Left colon (tissue), 2 donors: ENCODE measurements at regions not wholly inside any gene's neighbourhood (a gene's known extent, or its start where the extent isn't known, plus 50 kb on each side); places are given as distances from the start of the nearest gene placed in this dataset.

Source experiments
- ATAC-seq: fragments of 200-7000 bp; cut with Tn5 transposase; one replicate; pipeline ENCODE4 v1.9.1; 2020; ENCODE audit warnings: mild to moderate bottlenecking, moderate library complexity
- DNase-seq, 2 donors: peaks; one replicate each; pipeline ENCODE4 v3.0.0-alpha.2; 2020
- intact Hi-C, 2 donors: fragments of 100-400 bp; cut with DNase I in 1 of 2; cut with micrococcal nuclease in 1 of 2; formaldehyde crosslinking; loops; one replicate each; pipeline versions ENCODE4 v1.11.2 to v1.14.0; 2022; cut with DNase I, micrococcal nuclease
- donor health status: DM: no; HTN: no; CAD: no.
- donor health status: DM: yes; HTN: yes; CAD: no.

- DNase-seq (no peak), ATAC-seq (no peak)
- intact Hi-C loops = no loop called here
Observed at GRCh38 chr9:134239939-134240338, 75.6 kb upstream of the RNU6ATAC start.

DNA sequence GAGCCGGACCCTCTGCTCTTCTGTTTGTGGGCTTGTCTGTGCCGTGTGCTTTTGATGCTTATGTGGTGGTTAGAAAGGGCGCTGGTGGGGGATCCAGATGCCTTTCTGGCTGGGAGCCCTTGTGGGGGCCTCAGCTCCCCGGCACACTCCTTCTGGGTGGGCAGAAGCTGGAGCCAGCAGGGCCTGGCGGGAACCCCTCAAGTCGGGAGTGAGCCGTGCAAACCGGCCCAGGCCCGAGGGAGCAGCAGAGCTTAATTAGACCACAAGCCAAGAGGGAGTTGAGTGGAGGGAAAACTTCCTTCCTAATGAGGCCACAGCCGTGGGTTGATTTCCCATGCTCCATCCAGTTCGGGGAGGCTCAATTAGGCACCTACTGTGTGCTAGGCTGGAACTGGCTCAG lies 76.0 kb upstream of the RNU6ATAC start:
- ATAC-seq (no peak), DNase-seq (no peak)
- intact Hi-C loops = no loop called here

- ATAC-seq (no peak), DNase-seq (no peak)
- intact Hi-C loops = no loop called here
Observed at GRCh38 chr9:134242706-134243105, 78.3 kb upstream of the RNU6ATAC start.

DNA sequence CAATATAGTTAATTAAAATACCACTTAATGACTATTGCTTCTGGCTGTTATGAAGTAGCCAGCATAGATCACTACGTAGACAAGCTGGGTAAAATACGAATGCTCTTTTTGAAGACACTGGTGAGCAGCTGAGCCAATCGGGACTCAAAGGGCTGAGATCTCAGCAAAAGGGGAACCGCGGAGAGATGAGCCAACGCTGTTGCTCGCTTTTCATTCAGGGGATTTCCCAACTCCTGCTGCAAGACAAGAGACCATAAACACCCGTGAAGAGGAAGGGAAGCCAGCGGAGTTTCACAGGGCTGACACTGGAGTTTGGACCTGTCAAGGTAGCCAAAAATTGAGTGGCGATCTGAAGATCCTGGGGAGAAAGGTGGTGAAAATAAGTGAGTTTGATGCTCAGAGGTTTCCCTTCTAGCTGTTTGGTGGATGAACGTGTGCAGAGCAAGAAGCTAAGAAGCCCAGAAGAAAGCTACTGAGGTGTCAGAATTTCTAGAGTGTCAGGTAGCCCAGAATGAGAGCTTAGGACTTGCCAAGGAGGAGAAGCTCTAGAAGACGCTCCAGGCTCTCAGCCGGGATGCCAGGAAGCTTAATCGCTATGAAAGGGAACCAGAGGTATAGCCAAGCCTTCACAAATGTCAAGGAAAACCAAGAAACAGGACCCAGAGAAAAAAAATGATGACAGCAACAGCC lies 79.6 kb upstream of the RNU6ATAC start:
- intact Hi-C loops = no loop called here
- DNase-seq (peak in 1 of 2 donors; percentile 32), ATAC-seq (peak; percentile 47)

DNA sequence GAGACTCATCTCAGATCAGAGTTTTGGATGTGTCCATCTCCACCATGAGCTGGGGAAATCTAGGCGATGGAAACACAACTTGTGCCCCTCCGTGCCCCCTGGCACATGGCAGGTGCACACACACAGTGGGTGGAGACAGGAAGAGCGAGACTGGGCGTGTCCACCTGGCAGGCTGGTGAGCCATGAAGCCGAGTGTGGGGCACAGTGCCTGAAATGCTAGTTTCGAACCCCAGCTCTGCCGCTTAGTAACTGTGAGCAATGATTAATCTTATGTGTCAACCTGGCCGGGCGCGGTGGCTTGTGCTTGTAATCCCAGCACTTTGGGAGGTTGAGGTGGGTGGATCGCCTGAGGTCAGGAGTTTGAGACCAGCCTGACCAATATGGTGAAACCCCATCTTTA lies 80.8 kb upstream of the RNU6ATAC start:
- intact Hi-C loops = no loop called here
- DNase-seq (no peak), ATAC-seq (no peak)

- intact Hi-C loops = no loop called here
- no peak for DNase-seq
- ATAC-seq = no peak
Observed at GRCh38 chr9:134247918-134248631, 78.2 kb upstream of the RXRA start.

- DNase-seq (no peak), ATAC-seq (no peak)
- intact Hi-C loops = no loop called here
Observed at GRCh38 chr9:134251296-134252069, 74.8 kb upstream of the RXRA start.

DNA sequence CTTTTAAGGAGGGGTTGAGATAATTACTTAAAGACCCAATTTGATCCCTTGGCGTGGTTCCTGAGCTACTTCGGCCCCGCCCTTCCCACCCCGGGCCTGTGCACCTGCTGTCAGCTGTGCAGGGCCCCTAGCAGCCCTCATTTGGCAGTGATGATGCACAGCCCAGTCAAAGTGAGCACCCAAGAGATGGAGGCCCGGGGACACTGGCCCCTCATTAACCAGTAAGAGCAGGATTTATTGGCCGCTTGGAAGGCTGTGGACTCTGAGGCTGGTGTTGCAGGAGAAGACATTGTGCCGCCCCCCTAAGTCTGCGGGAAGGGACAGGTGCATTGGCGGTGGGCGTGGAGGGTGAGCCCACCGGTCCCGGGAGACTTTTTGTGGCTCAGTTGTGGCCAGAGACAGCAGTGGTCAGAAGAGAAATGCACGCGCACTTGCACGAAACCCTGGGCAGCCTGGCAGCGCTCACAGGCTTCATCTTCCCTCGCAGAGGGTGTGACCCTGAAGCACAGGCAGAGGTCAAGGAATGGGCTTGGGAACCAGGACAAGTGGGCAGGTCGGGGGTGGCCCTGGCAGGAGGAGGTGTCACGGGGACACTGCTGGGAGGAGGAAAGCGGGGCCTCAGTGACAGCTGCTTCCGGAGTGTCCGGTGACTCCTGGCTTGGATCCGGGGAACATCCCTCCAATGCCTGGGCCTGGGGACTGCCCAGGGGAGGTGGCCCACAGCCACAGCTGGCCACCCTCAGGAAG lies 74.0 kb upstream of the RXRA start:
- intact Hi-C loops = no loop called here
- ATAC-seq = no peak
- no peak for DNase-seq

GRCh38 chr9:134253606-134254205 lies 72.5 kb upstream of the RXRA start:
- DNase-seq (no peak), ATAC-seq (no peak)
- intact Hi-C loops = no loop called here

GRCh38 chr9:134258332-134258731 lies 67.9 kb upstream of the RXRA start:
- DNase-seq (no peak), ATAC-seq (no peak)
- intact Hi-C loops = no loop called here

DNA sequence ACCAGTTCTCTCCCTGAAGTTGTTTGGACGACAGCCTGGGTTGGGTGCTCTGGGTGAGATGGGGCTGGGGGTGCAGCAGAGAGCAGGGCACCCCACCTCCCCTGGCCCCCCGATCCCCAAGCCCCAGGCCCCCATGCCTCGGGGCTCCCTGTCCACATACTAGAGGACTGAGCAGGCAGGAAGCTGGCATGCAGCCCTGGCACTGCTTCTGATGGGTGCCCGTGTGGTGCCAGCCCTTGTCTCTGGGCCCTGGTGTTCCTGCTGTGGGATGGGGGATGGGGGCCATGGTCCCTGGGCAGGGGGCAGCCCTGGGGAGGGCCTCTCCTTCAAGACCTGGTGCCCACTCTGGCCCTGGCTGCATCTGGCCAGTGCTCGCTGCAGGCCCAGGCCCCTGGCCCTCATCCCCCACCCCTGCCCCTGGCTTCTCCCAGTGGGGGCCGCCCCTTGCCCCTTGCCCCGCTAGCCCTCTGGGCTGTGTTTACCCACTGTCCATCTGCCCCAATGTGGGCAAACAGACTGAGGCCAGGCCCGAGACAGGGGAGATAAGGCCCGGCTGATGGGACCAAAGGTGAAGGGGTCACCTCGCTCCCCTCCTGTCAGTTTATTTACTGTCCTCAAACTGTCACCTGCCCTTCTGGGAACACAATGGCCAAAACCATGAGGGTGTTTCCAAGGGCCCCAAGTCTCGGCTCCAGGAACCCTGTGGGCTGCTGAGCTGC lies 67.3 kb upstream of the RXRA start:
- intact Hi-C loops = no loop called here
- DNase-seq (no peak), ATAC-seq (no peak)

GRCh38 chr9:134259708-134260107 lies 66.5 kb upstream of the RXRA start:
- DNase-seq (no peak), ATAC-seq (no peak)
- intact Hi-C loops = no loop called here

GRCh38 chr9:134260801-134261200 lies 65.5 kb upstream of the RXRA start:
- intact Hi-C loops = no loop called here
- ATAC-seq = no peak
- no peak for DNase-seq

DNA sequence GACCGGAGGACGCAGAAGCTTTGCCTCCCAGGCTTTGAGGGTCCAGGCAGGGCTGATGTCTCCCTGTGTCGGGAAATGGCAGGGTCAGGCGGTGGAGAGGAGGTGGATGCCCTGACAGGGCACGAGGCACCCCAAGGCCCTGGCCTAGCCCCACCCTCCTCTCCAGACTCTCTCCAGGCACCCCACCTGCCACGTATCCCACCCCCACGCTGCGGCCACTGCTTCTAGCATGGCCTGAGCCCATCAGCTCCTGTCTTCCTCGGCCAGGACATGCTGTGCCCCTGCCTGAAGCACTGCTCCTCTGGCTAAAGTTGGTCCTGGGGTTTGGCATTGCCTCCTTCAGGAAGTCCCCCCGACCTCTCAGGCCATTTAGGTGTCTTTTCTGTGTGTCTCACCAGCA lies 64.2 kb upstream of the RXRA start:
- no peak for ATAC-seq
- no peak for DNase-seq
- intact Hi-C loops = no loop called here

DNA sequence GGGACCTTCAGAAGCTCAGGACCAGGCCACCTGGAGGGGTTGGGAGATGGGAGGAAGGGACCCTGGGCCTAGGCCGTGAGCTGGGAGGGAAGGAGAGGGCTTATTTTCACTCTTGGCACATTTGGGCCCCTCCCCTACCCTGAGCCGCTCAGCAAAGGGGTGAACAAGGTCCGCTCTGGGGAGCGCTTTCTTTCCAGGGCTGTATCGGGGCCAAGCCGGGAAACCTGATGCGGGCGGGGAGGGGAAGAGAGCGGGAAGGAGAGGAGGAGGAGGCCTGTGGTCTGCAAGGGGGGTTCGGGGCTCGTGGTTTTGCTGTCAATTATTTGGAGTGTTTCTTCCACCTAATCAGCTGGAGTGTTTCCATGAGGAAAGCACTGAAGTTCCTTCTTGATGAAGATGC lies 62.7 kb upstream of the RXRA start:
- ATAC-seq = no peak
- intact Hi-C loops = no loop called here
- no peak for DNase-seq

- DNase-seq (no peak), ATAC-seq (no peak)
- intact Hi-C loops = no loop called here
Observed at GRCh38 chr9:134264169-134264568, 62.1 kb upstream of the RXRA start.

GRCh38 chr9:134265078-134265477 lies 61.2 kb upstream of the RXRA start:
- intact Hi-C loops = no loop called here
- ATAC-seq (no peak), DNase-seq (no peak)

GRCh38 chr9:134266418-134266817 lies 59.8 kb upstream of the RXRA start:
- intact Hi-C loops = no loop called here
- DNase-seq (no peak), ATAC-seq (no peak)
